Smooth muscle cell of the brain vasculature (primary cell): ENCODE measurements at regions not wholly inside any gene's neighbourhood (a gene's known extent, or its start where the extent isn't known, plus 50 kb on each side); places are given as distances from the start of the nearest gene placed in this dataset.

Source experiments
- DNase-seq: peaks from one replicate; pipeline ENCODE4 v3.0.0-alpha.2; 2012; ENCODE audit warnings: low read depth, low spot score

DNA sequence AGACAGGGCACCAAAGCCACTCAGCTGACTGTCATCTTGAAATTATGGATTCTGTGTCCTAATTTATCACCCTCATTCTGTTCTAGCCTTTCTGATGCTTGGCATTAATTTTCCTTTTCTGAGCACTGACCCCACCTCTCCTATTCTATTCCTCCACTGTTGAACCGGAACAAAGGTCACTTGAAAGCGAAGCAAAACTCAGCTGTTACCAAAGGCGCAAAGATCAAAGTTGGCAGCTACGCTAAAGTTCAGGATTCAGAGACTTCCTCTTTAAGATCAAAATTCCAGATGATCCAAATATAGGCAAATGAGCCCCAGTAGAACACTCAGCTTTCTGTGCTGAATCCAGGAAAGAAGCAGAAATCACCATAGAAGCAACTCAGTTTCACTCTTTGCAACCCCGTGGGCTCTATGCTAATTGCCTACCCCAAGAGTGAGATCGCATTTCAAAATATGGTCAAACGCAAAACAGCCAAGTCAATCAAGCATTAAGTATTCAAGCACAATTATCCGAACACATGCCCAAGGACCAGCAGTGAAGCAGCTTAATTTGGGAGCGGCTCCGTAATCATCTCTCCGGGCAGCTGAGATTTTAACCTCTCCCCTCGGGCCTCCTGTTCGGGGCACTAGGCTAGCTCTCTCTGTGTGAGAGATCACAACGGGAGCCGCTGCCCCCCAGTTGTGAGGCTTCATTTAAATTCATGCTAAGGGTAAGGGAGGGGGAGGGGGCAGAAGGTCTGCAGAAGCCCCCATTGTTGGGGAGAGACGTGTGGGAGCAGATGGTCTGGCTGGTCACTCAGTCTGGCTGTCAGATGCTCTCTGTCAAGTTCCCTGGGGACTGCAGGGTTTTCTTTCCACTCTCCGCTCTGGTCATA is 288.6 kb downstream of the ELAVL2 start:
- no peak for DNase-seq

DNA sequence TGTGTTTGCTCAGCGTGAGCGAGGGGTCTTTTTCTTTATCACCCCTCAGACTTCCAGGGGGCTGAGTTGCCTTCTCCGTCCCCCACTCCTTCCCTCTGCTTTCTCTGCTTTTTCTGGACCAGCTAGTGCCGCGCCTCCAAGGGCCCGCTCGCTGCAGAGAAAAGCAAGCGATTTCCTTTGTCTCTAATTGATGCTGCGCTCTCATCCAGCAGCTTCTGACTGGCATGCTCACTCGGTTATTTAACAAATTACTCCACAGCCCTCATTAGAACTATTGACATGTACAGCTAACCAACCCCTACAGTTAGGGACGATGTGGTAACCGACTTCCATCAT is 288.0 kb downstream of the ELAVL2 start:
- DNase-seq, result no peak

GRCh38 chr9:23538461-23539003 is 287.5 kb downstream of the ELAVL2 start:
- DNase-seq, result no peak

DNA sequence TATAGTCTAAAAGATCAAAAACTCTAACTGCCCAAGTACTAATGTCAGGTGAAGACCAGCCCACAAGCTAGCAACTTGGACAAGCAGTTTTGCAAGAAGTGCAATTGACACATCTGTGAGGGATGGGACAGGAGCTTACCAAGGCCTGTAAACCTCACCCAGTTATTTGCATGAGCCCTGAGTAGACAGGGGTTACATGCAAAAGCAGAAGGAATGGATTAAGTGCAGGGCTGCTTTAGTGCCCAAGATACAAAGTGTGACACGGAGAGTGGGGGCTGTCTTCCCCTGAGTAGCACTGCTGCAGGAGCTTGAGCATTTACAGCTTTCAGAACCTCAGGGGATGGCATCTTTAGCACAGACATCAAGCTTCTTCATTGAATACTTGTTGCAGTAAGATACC is 286.7 kb downstream of the ELAVL2 start:
- no peak for DNase-seq

- DNase-seq, result no peak
Observed at GRCh38 chr9:23541976-23542375, 284.1 kb downstream of the ELAVL2 start.

- no peak for DNase-seq
Observed at GRCh38 chr9:23542438-23542837, 283.6 kb downstream of the ELAVL2 start.

DNA sequence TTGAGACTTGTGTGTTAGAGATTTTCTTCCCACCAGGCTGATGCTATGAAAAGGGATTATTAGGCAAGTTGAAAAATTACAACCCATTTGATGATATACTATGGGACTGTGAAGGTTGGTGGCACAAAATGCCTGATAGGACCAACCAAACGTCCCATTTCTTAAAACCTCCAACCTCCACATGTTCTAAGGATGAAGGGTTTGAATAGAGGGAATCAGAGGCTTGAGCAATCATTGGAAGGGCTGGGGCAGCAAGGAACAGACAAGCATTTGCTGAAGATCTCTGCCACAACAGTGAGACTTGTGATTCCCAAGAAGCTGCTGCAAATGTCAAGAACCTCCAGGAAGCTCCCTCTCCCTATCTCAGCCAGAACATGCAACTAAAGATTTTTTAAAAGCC is 283.1 kb downstream of the ELAVL2 start:
- no peak for DNase-seq

- DNase-seq, result no peak
Observed at GRCh38 chr9:23543419-23543818, 282.6 kb downstream of the ELAVL2 start.

- DNase-seq, result no peak
Observed at GRCh38 chr9:23545728-23546127, 280.3 kb downstream of the ELAVL2 start.

- no peak for DNase-seq
Observed at GRCh38 chr9:23551311-23551721, 274.7 kb downstream of the ELAVL2 start.

- no peak for DNase-seq
Observed at GRCh38 chr9:23551929-23552707, 273.9 kb downstream of the ELAVL2 start.

GRCh38 chr9:23552876-23553601 is 273.0 kb downstream of the ELAVL2 start:
- no peak for DNase-seq

DNA sequence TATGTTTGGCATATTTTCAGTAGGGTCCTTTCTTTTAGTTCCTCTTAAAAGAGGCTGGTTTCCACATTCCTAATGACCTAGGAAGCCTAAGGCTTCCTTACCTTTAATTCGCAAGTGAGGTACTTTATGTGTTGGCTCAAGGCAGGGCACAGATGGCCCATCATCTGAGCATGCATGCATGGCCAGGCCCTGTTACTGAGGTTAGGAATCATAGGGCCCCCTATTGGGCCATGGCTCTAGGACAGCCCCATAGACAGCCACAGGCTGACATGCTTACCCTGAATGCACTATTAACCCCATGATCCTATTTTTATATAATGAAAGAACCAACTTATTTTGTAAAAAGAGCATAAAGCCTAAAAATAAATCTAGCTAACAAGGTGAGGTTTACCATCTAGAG is 271.4 kb downstream of the ELAVL2 start:
- no peak for DNase-seq

DNA sequence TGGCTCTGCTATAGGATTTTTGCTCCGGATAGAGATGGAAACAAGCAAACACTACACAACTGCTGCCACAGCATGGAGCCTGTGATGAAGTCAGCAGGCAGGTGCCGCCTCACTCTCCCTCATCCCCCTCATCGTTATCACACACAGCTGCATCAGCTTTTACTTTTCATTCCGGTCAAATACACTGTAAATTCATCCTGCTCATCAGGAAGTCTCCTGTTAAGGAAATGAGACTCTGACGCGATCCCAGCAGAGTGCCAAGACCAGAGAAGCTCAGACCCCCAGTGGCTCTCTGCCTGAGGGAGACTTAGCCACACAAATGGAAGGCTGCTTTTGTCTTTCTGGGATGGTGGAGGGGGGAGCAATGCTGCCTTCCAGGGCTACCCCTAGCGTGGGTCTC is 270.2 kb downstream of the ELAVL2 start:
- no peak for DNase-seq

GRCh38 chr9:23556459-23556858 is 269.6 kb downstream of the ELAVL2 start:
- DNase-seq, result no peak

DNA sequence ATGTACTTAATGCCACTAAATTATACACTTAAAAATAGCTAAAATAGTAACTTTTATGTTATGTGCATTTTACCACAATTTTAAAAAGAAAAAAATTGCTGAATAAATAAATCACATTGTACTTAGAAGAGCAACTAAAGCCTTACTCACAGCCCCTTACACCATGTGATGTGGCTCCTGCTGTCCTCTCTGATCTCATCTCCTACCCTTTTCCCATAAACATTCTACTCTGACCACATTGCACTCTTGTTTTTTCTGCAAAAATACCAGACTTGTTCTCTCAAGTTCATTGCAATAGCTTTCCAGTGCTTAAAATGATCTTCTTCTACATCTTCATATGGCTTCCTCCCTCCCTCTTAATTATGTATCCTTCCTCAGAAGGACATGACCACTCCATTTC is 268.4 kb downstream of the ELAVL2 start:
- DNase-seq, result no peak

- DNase-seq, result no peak
Observed at GRCh38 chr9:23559522-23559921, 266.5 kb downstream of the ELAVL2 start.

- DNase-seq, result no peak
Observed at GRCh38 chr9:23563517-23563916, 262.5 kb downstream of the ELAVL2 start.

DNA sequence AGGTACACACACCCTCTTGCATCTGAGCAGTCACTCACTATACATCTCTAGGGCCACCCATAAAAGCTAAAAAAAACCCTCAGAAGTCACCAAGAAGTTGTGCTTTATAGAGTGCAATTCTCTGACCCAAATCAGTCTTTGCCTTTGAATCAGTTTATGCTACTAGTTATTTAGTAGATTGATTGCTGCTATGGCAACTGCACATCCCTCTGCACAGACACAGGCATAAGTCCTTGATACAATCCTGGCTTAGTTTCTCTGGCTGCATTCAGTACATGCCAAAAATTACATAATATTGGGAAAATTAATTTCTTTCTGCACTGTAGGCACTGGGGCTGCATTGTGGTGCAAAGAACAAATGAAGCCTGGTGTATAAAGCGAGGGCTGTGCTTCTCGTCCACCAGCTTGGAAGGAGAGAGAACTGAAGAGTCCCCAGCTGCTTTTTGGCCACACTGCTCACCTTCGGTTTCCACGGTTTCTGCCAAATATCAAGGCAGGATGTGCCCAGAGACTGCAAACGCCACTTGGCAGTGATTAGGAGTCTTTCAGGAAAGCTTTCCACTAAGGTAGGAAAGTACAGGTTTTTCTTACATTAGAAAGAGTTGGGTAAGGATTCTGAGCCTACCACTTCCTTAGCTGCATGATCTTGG is 258.4 kb downstream of the ELAVL2 start:
- DNase-seq, result no peak

DNA sequence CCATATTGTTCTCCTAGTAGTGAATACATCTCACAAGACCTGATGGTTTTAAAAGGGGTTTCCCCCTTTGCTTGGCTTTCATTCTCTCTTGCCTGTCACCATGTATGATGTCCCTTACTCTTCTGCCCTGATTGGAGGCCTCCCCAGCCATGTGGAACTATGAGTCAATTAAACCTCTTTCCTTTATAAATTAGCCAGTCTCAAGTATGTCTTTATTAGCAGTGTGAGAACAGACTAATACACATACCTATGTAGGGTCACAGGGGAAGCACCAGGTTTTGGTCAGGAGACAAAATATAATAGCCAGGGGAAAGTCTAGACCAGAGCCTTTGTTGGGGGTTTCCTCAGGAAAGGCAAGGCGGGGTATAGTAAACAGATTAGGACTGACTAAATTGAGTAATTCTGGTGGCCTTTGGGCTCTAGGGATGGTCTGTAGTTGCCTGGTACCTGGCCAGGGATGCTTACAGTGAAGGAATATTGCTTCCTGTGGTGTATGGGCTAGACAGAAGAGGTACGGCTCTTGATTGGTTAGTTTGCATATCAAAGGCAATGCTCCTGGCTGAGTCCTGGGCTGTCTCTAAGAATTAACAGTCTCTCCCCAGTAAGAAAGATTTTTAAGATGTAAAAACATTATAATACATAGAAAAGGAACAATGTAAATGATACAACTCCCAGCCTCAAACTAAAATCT is 254.5 kb downstream of the ELAVL2 start:
- DNase-seq, result no peak

GRCh38 chr9:23573800-23574199 is 252.2 kb downstream of the ELAVL2 start:
- no peak for DNase-seq
